HepG2 (cell line): ENCODE measurements at regions not wholly inside any gene's neighbourhood (a gene's known extent, or its start where the extent isn't known, plus 50 kb on each side); places are given as distances from the start of the nearest gene placed in this dataset.

Experiments used
- CREM ChIP-seq, 2 experiments: sonication (generic) in 1 of 2; formaldehyde crosslinking in 1 of 2; IDR thresholded peaks; 2 replicates each; pipeline versions ENCODE4 v1.4.0 to v1.6.1; 2016 to 2020; ENCODE audit warnings: antibody characterized with exemption in 1 of 2, mild to moderate bottlenecking in 1 of 2, missing genetic modification reagents in 1 of 2
- ZNF567 ChIP-seq: sonication (generic); formaldehyde crosslinking; IDR thresholded peaks from 2 replicates; pipeline ENCODE4 v1.8.1; 2023; ENCODE audit warnings: mild to moderate bottlenecking, missing genetic modification reagents, borderline replicate concordance
- TF ChIP-seq, protein P1 (sequence below), 2 experiments: sonication (generic) in 1 of 2; formaldehyde crosslinking in 1 of 2; IDR thresholded peaks; 2 replicates each; pipeline versions ENCODE4 v1.6.1 to v1.9.0; 2014 to 2022; ENCODE audit warnings: antibody characterized with exemption in 1 of 2, borderline replicate concordance in 1 of 2, inconsistent platforms in 1 of 2, low read depth in 1 of 2, missing genetic modification reagents in 1 of 2
- TF ChIP-seq, protein P2 (sequence below): sonication (generic); formaldehyde crosslinking; IDR thresholded peaks from 2 replicates; pipeline ENCODE4 v1.4.0; 2020; ENCODE audit warnings: missing genetic modification reagents

DNA sequence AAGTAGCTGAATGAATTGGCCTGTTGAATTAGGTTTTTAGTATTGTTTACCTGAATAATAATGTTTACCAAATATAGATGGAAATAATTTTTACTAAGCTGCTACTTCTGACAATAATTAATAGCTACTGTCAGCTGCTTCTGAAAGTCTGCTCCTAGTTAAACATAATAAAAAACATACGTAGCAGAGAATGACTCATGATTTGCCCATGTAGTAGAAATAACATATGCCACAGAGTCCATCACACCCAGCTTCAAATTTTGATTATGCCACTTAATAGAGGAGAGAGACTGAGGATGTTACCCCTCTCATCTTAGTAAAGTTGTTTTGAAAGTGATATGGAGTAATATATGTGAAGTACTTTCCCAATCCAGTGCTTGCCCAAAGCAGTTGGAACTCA, 57.6 kb upstream of the MDFIC start (continued):
- TF ChIP-seq, protein P1, sequence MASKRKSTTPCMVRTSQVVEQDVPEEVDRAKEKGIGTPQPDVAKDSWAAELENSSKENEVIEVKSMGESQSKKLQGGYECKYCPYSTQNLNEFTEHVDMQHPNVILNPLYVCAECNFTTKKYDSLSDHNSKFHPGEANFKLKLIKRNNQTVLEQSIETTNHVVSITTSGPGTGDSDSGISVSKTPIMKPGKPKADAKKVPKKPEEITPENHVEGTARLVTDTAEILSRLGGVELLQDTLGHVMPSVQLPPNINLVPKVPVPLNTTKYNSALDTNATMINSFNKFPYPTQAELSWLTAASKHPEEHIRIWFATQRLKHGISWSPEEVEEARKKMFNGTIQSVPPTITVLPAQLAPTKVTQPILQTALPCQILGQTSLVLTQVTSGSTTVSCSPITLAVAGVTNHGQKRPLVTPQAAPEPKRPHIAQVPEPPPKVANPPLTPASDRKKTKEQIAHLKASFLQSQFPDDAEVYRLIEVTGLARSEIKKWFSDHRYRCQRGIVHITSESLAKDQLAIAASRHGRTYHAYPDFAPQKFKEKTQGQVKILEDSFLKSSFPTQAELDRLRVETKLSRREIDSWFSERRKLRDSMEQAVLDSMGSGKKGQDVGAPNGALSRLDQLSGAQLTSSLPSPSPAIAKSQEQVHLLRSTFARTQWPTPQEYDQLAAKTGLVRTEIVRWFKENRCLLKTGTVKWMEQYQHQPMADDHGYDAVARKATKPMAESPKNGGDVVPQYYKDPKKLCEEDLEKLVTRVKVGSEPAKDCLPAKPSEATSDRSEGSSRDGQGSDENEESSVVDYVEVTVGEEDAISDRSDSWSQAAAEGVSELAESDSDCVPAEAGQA (IDR thresholded peaks at IDR 0.05; ENCODE audit: low read depth), result no peak
- TF ChIP-seq, protein P1 (CRISPR knock-in tag; IDR thresholded peaks at IDR 0.05; ENCODE audit: borderline replicate concordance), result no peak
- TF ChIP-seq CREM (IDR thresholded peaks at IDR 0.05) (no peak), CREM (CRISPR knock-in tag; IDR thresholded peaks at IDR 0.05) (no peak), ZNF567 (CRISPR knock-in tag) (no peak)
- TF ChIP-seq, protein P2, sequence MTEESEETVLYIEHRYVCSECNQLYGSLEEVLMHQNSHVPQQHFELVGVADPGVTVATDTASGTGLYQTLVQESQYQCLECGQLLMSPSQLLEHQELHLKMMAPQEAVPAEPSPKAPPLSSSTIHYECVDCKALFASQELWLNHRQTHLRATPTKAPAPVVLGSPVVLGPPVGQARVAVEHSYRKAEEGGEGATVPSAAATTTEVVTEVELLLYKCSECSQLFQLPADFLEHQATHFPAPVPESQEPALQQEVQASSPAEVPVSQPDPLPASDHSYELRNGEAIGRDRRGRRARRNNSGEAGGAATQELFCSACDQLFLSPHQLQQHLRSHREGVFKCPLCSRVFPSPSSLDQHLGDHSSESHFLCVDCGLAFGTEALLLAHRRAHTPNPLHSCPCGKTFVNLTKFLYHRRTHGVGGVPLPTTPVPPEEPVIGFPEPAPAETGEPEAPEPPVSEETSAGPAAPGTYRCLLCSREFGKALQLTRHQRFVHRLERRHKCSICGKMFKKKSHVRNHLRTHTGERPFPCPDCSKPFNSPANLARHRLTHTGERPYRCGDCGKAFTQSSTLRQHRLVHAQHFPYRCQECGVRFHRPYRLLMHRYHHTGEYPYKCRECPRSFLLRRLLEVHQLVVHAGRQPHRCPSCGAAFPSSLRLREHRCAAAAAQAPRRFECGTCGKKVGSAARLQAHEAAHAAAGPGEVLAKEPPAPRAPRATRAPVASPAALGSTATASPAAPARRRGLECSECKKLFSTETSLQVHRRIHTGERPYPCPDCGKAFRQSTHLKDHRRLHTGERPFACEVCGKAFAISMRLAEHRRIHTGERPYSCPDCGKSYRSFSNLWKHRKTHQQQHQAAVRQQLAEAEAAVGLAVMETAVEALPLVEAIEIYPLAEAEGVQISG, result no peak
